ENCODE measurements at regions not wholly inside any gene's neighbourhood (a gene's known extent, or its start where the extent isn't known, plus 50 kb on each side); places are given as distances from the start of the nearest gene placed in this dataset.

GRCh38 chr22:46092670-46093410 lies 57.5 kb upstream of the PPARA start:
- TF ChIP-seq CTCF (IDR thresholded peaks at IDR 0.05; ENCODE audit: insufficient read depth, low read length, poor library complexity, severe bottlenecking): no peak
- no peak for TF ChIP-seq EZH2phosphoT487 (conservative IDR thresholded peaks at IDR 0.05; ENCODE audit: low read length)

Measured in SU-DHL-6 (cell line).